ENCODE measurements at regions not wholly inside any gene's neighbourhood (a gene's known extent, or its start where the extent isn't known, plus 50 kb on each side); places are given as distances from the start of the nearest gene placed in this dataset.

DNA sequence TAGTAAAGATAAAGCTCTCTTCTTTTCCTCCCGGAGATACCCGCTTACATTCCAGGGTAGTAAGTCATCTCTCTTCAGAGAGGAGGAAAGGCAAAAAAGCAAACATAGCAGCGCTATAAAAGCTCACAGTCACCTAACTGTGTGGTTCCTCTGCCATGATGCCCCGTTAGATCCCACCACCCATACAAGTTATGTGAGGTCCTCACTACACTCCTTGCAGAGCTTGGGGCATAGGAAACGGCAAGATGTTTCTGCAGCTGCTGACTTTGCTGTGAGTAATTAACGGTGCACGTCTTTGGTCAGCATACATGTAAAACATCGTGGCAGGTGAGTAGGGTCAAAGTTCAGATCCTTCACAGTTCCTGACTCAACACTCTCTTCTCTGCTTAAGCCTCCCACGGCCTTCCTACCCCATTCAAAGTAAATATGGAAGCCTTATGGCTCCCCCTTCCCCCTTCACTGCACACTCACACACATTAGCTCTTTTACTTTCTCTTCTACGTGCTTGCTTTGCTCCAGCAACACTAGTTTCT lies 218.9 kb downstream of the DIRAS2 start:
- H3K27me3 ChIP-seq (ENCODE audit: low read length) = no peaks in the 10 kb centered on the region

GRCh38 chr9:90428517-90428916 lies 214.1 kb downstream of the DIRAS2 start:
- H3K4me3 ChIP-seq (ENCODE audit: insufficient read depth, low read length, poor library complexity, severe bottlenecking) = no peak overlapping the region
- H3K9me2 ChIP-seq (replicated peaks; ENCODE audit: insufficient read depth, low read length) = no peaks in the 10 kb centered on the region
- H3K4me2 ChIP-seq (ENCODE audit: low read depth, low read length, poor library complexity, severe bottlenecking) = no peak overlapping the region
- H3K9ac ChIP-seq (ENCODE audit: low read length) = no peak overlapping the region
- H3K79me2 ChIP-seq (ENCODE audit: insufficient read depth, low read length) = no peaks in the 10 kb centered on the region
- H3K9me3 ChIP-seq (ENCODE audit: insufficient read depth, low read length) = no peaks in the 10 kb centered on the region
- H4K20me1 ChIP-seq (ENCODE audit: low read depth, low read length) = no peaks in the 10 kb centered on the region
- TF ChIP-seq CTCF (IDR thresholded peaks at IDR 0.05; ENCODE audit: insufficient read depth, low read length, poor library complexity, severe bottlenecking) (no peak), EZH2phosphoT487 (conservative IDR thresholded peaks at IDR 0.05; ENCODE audit: low read length) (no peak)
- no peaks in the 10 kb centered on the region for H3F3A ChIP-seq (ENCODE audit: insufficient read depth)
- no peak overlapping the region for H2AFZ ChIP-seq (ENCODE audit: low read depth, low read length, severe bottlenecking)
- H3K27me3 ChIP-seq (ENCODE audit: low read length) = no peaks in the 10 kb centered on the region
- H3K27ac ChIP-seq (ENCODE audit: low read depth, low read length) = no peak overlapping the region
- H3K36me3 ChIP-seq (ENCODE audit: low read length) = no peaks in the 10 kb centered on the region

More for the DNA sequence above, 218.9 kb downstream of the DIRAS2 start:
- no peaks in the 10 kb centered on the region for H3K9me3 ChIP-seq (ENCODE audit: insufficient read depth, low read length)
- H3K4me2 ChIP-seq (ENCODE audit: low read depth, low read length, poor library complexity, severe bottlenecking) = no peak overlapping the region
- H3F3A ChIP-seq (ENCODE audit: insufficient read depth) = no peaks in the 10 kb centered on the region
- H3K9ac ChIP-seq (ENCODE audit: low read length) = no peak overlapping the region
- no peak overlapping the region for H3K27ac ChIP-seq (ENCODE audit: low read depth, low read length)
- H4K20me1 ChIP-seq (ENCODE audit: low read depth, low read length) = no peaks in the 10 kb centered on the region
- H3K4me3 ChIP-seq (ENCODE audit: insufficient read depth, low read length, poor library complexity, severe bottlenecking) = no peak overlapping the region
- no peak for TF ChIP-seq EZH2phosphoT487 (conservative IDR thresholded peaks at IDR 0.05; ENCODE audit: low read length)
- no peak for TF ChIP-seq CTCF (IDR thresholded peaks at IDR 0.05; ENCODE audit: insufficient read depth, low read length, poor library complexity, severe bottlenecking)
- H3K36me3 ChIP-seq (ENCODE audit: low read length) = no peaks in the 10 kb centered on the region
- no peaks in the 10 kb centered on the region for H3K9me2 ChIP-seq (replicated peaks; ENCODE audit: insufficient read depth, low read length)
- H2AFZ ChIP-seq (ENCODE audit: low read depth, low read length, severe bottlenecking) = no peak overlapping the region
- H3K79me2 ChIP-seq (ENCODE audit: insufficient read depth, low read length) = no peaks in the 10 kb centered on the region

GRCh38 chr9:90432951-90433350 lies 209.7 kb downstream of the DIRAS2 start:
- H3K27ac ChIP-seq (ENCODE audit: low read depth, low read length) = no peak overlapping the region
- no peaks in the 10 kb centered on the region for H3K9me3 ChIP-seq (ENCODE audit: insufficient read depth, low read length)
- no peak overlapping the region for H3K4me3 ChIP-seq (ENCODE audit: insufficient read depth, low read length, poor library complexity, severe bottlenecking)
- H2AFZ ChIP-seq (ENCODE audit: low read depth, low read length, severe bottlenecking) = no peak overlapping the region
- no peaks in the 10 kb centered on the region for H3K79me2 ChIP-seq (ENCODE audit: insufficient read depth, low read length)
- no peaks in the 10 kb centered on the region for H3F3A ChIP-seq (ENCODE audit: insufficient read depth)
- no peaks in the 10 kb centered on the region for H3K27me3 ChIP-seq (ENCODE audit: low read length)
- no peak for TF ChIP-seq EZH2phosphoT487 (conservative IDR thresholded peaks at IDR 0.05; ENCODE audit: low read length)
- TF ChIP-seq CTCF (IDR thresholded peaks at IDR 0.05; ENCODE audit: insufficient read depth, low read length, poor library complexity, severe bottlenecking) = no peak
- no peaks in the 10 kb centered on the region for H3K9me2 ChIP-seq (replicated peaks; ENCODE audit: insufficient read depth, low read length)
- no peaks in the 10 kb centered on the region for H4K20me1 ChIP-seq (ENCODE audit: low read depth, low read length)
- H3K9ac ChIP-seq (ENCODE audit: low read length) = no peak overlapping the region
- no peaks in the 10 kb centered on the region for H3K36me3 ChIP-seq (ENCODE audit: low read length)
- H3K4me2 ChIP-seq (ENCODE audit: low read depth, low read length, poor library complexity, severe bottlenecking) = no peak overlapping the region

Measured in SU-DHL-6 (cell line).